GM23338 (cell line): ENCODE measurements at regions not wholly inside any gene's neighbourhood (a gene's known extent, or its start where the extent isn't known, plus 50 kb on each side); places are given as distances from the start of the nearest gene placed in this dataset.

Experiments used
- ATAC-seq: fragments of 200-7000 bp; cut with Tn5 transposase; 3 replicates; pipeline ENCODE4 v1.9.1; 2020
- DNase-seq: peaks from one replicate; pipeline ENCODE4 v3.0.0-alpha.2; 2015; ENCODE audit warnings: low spot score
- H2AFZ ChIP-seq: fragments of 200-600 bp; sonication (generic); 2 replicates; pipeline ENCODE4 v1.8.0; 2016; ENCODE audit warnings: antibody characterized with exemption, mild to moderate bottlenecking, moderate library complexity
- H3F3A ChIP-seq: fragments of 200-600 bp; sonication (generic); replicated peaks from 2 replicates; pipeline ENCODE4 v1.8.0; 2017; ENCODE audit warnings: antibody characterized with exemption, mixed run types, low read depth
- H3K27ac ChIP-seq: fragments of 200-600 bp; sonication (generic); 2 replicates; pipeline ENCODE4 v1.6.1; 2016; ENCODE audit warnings: low read depth
- H3K27me3 ChIP-seq: fragments of 200-600 bp; sonication (generic); 2 replicates; pipeline ENCODE4 v1.8.0; 2016; ENCODE audit warnings: mild to moderate bottlenecking, mixed run types, moderate library complexity; ENCODE audit not compliant: insufficient read depth
- H3K36me3 ChIP-seq: fragments of 200-600 bp; sonication (generic); 2 replicates; pipeline ENCODE4 v1.8.0; 2016; ENCODE audit warnings: mild to moderate bottlenecking; ENCODE audit not compliant: insufficient read depth
- H3K4me1 ChIP-seq: fragments of 200-600 bp; sonication (generic); 2 replicates; pipeline ENCODE4 v1.8.0; 2016; ENCODE audit warnings: mild to moderate bottlenecking, moderate library complexity; ENCODE audit not compliant: insufficient read depth
- H3K4me2 ChIP-seq: fragments of 200-600 bp; sonication (generic); 2 replicates; pipeline ENCODE4 v1.7.1; 2017; ENCODE audit warnings: mixed run types
- H3K4me3 ChIP-seq: fragments of 200-600 bp; sonication (generic); 2 replicates; pipeline ENCODE4 v1.6.1; 2016; ENCODE audit warnings: mixed run types
- H3K79me2 ChIP-seq: fragments of 200-600 bp; sonication (generic); replicated peaks from 2 replicates; pipeline ENCODE4 v1.8.0; 2017; ENCODE audit warnings: mild to moderate bottlenecking; ENCODE audit not compliant: insufficient read depth
- H3K9me2 ChIP-seq: fragments of 200-600 bp; sonication (generic); 2 replicates; pipeline ENCODE4 v1.8.0; 2017; ENCODE audit not compliant: insufficient read depth
- H4K20me1 ChIP-seq: fragments of 200-600 bp; sonication (generic); replicated peaks from 2 replicates; pipeline ENCODE4 v1.8.0; 2017; ENCODE audit warnings: mild to moderate bottlenecking; ENCODE audit not compliant: insufficient read depth
- H3K27ac Mint-ChIP-seq: 2 replicates; pipeline ENCODE4 v1.8.0; 2020; ENCODE audit warnings: inconsistent platforms, mild to moderate bottlenecking, moderate library complexity, mixed read lengths
- H3K27me3 Mint-ChIP-seq: 3 replicates; pipeline ENCODE4 v1.8.0; 2022; ENCODE audit warnings: low read depth, mild to moderate bottlenecking, moderate library complexity, mixed read lengths, inconsistent platforms; ENCODE audit not compliant: insufficient read depth, poor library complexity
- H3K36me3 Mint-ChIP-seq: 3 replicates; pipeline ENCODE4 v1.8.0; 2021; ENCODE audit warnings: low read depth, mild to moderate bottlenecking, inconsistent platforms, moderate library complexity, mixed read lengths
- H3K4me1 Mint-ChIP-seq: 3 replicates; pipeline ENCODE4 v1.8.0; 2020; ENCODE audit warnings: mild to moderate bottlenecking, inconsistent platforms, mixed read lengths
- H3K4me3 Mint-ChIP-seq: 3 replicates; pipeline ENCODE4 v1.8.0; 2021; ENCODE audit warnings: moderate library complexity, mild to moderate bottlenecking, inconsistent platforms, mixed read lengths
- H3K9me3 Mint-ChIP-seq: 3 replicates; pipeline ENCODE4 v1.8.0; 2020; ENCODE audit warnings: moderate library complexity, mild to moderate bottlenecking, inconsistent platforms, mixed read lengths
- CTCF ChIP-seq, 2 experiments: fragments of 200-600 bp in 1 of 2; sonication (generic) in 1 of 2; conservative IDR thresholded peaks; 2 replicates each; pipeline versions ENCODE4 v1.5.1 to v1.6.1; 2016 to 2017; ENCODE audit warnings: antibody characterized with exemption in 2 of 2, low read depth in 2 of 2, mild to moderate bottlenecking in 2 of 2, moderate library complexity in 1 of 2
- ETS1 ChIP-seq: IDR thresholded peaks from 2 replicates; pipeline ENCODE4 v1.6.1; 2016; ENCODE audit warnings: antibody characterized with exemption
- EZH2 ChIP-seq: fragments of 200-600 bp; sonication (generic); IDR thresholded peaks from one replicate; pipeline ENCODE4 v1.8.0; 2017; ENCODE audit warnings: antibody characterized with exemption, mild to moderate bottlenecking, low read depth; ENCODE audit not compliant: unreplicated experiment
- EZH2phosphoT487 ChIP-seq: fragments of 200-600 bp; sonication (generic); IDR thresholded peaks from one replicate; pipeline ENCODE4 v1.8.1; 2018; ENCODE audit warnings: antibody characterized with exemption; ENCODE audit not compliant: unreplicated experiment
- NANOG ChIP-seq: IDR thresholded peaks from 2 replicates; pipeline ENCODE4 v1.6.1; 2016; ENCODE audit warnings: antibody characterized with exemption, borderline replicate concordance
- POLR2AphosphoS5 ChIP-seq: IDR thresholded peaks from 2 replicates; pipeline ENCODE4 v1.6.1; 2016; ENCODE audit warnings: antibody characterized with exemption, low read depth
- REST ChIP-seq: IDR thresholded peaks from one replicate; pipeline ENCODE4 v1.6.1; 2018; ENCODE audit warnings: antibody characterized with exemption; ENCODE audit not compliant: unreplicated experiment
- STAT1 ChIP-seq: IDR thresholded peaks from one replicate; pipeline ENCODE4 v1.6.1; 2016; ENCODE audit warnings: antibody characterized with exemption; ENCODE audit not compliant: unreplicated experiment
- ZNF114 ChIP-seq: fragments of 250-450 bp; sonication (Bioruptor Pico); IDR thresholded peaks from 2 replicates; pipeline ENCODE4 v1.5.0; 2020; ENCODE audit warnings: mild to moderate bottlenecking, moderate library complexity
- ZNF331 ChIP-seq: fragments of 250-450 bp; sonication (Bioruptor Pico); IDR thresholded peaks from 2 replicates; pipeline ENCODE4 v1.5.0; 2020; ENCODE audit warnings: low read depth, mild to moderate bottlenecking, moderate library complexity
- ZNF462 ChIP-seq: fragments of 250-450 bp; sonication (Bioruptor Pico); IDR thresholded peaks from 2 replicates; pipeline ENCODE4 v1.5.0; 2020; ENCODE audit warnings: mild to moderate bottlenecking, moderate library complexity

- TF ChIP-seq ZNF462 (CRISPR knock-in tag), result no peak
- no peak for TF ChIP-seq EZH2
- TF ChIP-seq STAT1, result no peak
- TF ChIP-seq CTCF (conservative IDR thresholded peaks at IDR 0.05; ENCODE audit: low read depth in 2 of 2), result no peak
- no peak for TF ChIP-seq EZH2phosphoT487
- no peak for TF ChIP-seq NANOG
Observed at GRCh38 chr2:66111706-66112105, 323.2 kb upstream of the MEIS1 start (continued).

GRCh38 chr2:66110608-66111007, 324.3 kb upstream of the MEIS1 start:
- H3K4me3 Mint-ChIP-seq, result no peak overlapping the region
- H3K4me1 ChIP-seq, result peaks cover 3% of the 10 kb centered on the region; the same call in 1 of the 2 replicates
- no peaks in the 10 kb centered on the region for H4K20me1 ChIP-seq
- no peaks in the 10 kb centered on the region; the same call in 1 of the 3 replicates for H3K4me1 Mint-ChIP-seq
- no peaks in the 10 kb centered on the region for H3K9me3 Mint-ChIP-seq
- no peak overlapping the region for H3K27ac ChIP-seq
- no peaks in the 10 kb centered on the region for H3K36me3 ChIP-seq
- H3K27me3 Mint-ChIP-seq, result peaks cover 2% of the 10 kb centered on the region
- no peaks in the 10 kb centered on the region for H3K27me3 ChIP-seq
- no peak for DNase-seq
- H3K79me2 ChIP-seq, result no peaks in the 10 kb centered on the region
- ATAC-seq, result no peak
- H3K9me2 ChIP-seq, result peaks cover 10% of the 10 kb centered on the region
- H3K4me3 ChIP-seq, result no peak overlapping the region
- H3K27ac Mint-ChIP-seq, result no peak overlapping the region
- H3F3A ChIP-seq, result no peaks in the 10 kb centered on the region
- H3K36me3 Mint-ChIP-seq, result no peaks in the 10 kb centered on the region
- no peak for TF ChIP-seq ZNF331 (CRISPR knock-in tag)
- no peak for TF ChIP-seq ZNF114 (CRISPR knock-in tag)
- TF ChIP-seq ETS1, result no peak
- no peak for TF ChIP-seq EZH2phosphoT487
- TF ChIP-seq NANOG, result no peak
- TF ChIP-seq POLR2AphosphoS5, result no peak
- TF ChIP-seq REST, result no peak
- H2AFZ ChIP-seq, result peak overlapping the region; percentile 47; the same call in 1 of the 2 replicates
- H3K4me2 ChIP-seq, result no peak overlapping the region
